Mesendoderm (in vitro differentiated cells): ENCODE measurements at regions not wholly inside any gene's neighbourhood (a gene's known extent, or its start where the extent isn't known, plus 50 kb on each side); places are given as distances from the start of the nearest gene placed in this dataset.

Source experiments
- DNase-seq: peaks from one replicate; pipeline ENCODE4 v3.0.0; 2013
- H2AK5ac ChIP-seq: 2 replicates; pipeline ENCODE4 v1.6.1; 2013; ENCODE audit warnings: low read length, inconsistent platforms
- H2BK120ac ChIP-seq: 2 replicates; pipeline ENCODE4 v1.6.1; 2013; ENCODE audit warnings: low read depth, mild to moderate bottlenecking, low read length, moderate library complexity, mixed read lengths
- H2BK15ac ChIP-seq: replicated peaks from 2 replicates; pipeline ENCODE4 v1.6.1; 2013; ENCODE audit warnings: low read depth, mild to moderate bottlenecking, moderate library complexity
- H2BK5ac ChIP-seq: 2 replicates; pipeline ENCODE4 v1.6.1; 2013; ENCODE audit warnings: low read length, inconsistent platforms
- H3K18ac ChIP-seq: 2 replicates; pipeline ENCODE4 v1.6.1; 2013; ENCODE audit warnings: mild to moderate bottlenecking, low read length, mixed read lengths
- H3K23ac ChIP-seq: one replicate; pipeline ENCODE4 v1.6.1; 2013; ENCODE audit warnings: low read length
- H3K27ac ChIP-seq: 2 replicates; pipeline ENCODE4 v1.5.1; 2013; ENCODE audit warnings: low read depth, mild to moderate bottlenecking, inconsistent platforms, low read length, moderate library complexity
- H3K27me3 ChIP-seq: 2 replicates; pipeline ENCODE4 v1.6.1; 2013; ENCODE audit warnings: low read length, control low read depth, mild to moderate bottlenecking, inconsistent platforms; ENCODE audit not compliant: insufficient read depth, poor library complexity
- H3K36me3 ChIP-seq: 2 replicates; pipeline ENCODE4 v1.6.1; 2013; ENCODE audit warnings: low read length, inconsistent platforms; ENCODE audit not compliant: control insufficient read depth, insufficient read depth
- H3K4ac ChIP-seq: one replicate; pipeline ENCODE4 v1.6.1; 2013; ENCODE audit warnings: low read depth, mild to moderate bottlenecking, low read length, moderate library complexity
- H3K4me1 ChIP-seq: 2 replicates; pipeline ENCODE4 v1.6.1; 2013; ENCODE audit warnings: low read depth, low read length, inconsistent platforms; ENCODE audit not compliant: control insufficient read depth
- H3K4me2 ChIP-seq: 2 replicates; pipeline ENCODE4 v1.6.1; 2013; ENCODE audit warnings: low read length
- H3K4me3 ChIP-seq: 2 replicates; pipeline ENCODE4 v1.5.1; 2013; ENCODE audit warnings: mild to moderate bottlenecking, low read length
- H3K56ac ChIP-seq: one replicate; pipeline ENCODE4 v1.6.1; 2013; ENCODE audit warnings: low read length
- H3K79me1 ChIP-seq: 2 replicates; pipeline ENCODE4 v1.6.1; 2013; ENCODE audit warnings: low read length, inconsistent platforms
- H3K79me2 ChIP-seq: 2 replicates; pipeline ENCODE4 v1.6.1; 2013; ENCODE audit warnings: mild to moderate bottlenecking, low read length; ENCODE audit not compliant: control insufficient read depth, insufficient read depth
- H3K9ac ChIP-seq: 2 replicates; pipeline ENCODE4 v1.6.1; 2013; ENCODE audit warnings: low read length, inconsistent platforms
- H4K5ac ChIP-seq: one replicate; pipeline ENCODE4 v1.6.1; 2013; ENCODE audit warnings: low read length
- H4K8ac ChIP-seq: one replicate; pipeline ENCODE4 v1.6.1; 2013; ENCODE audit warnings: low read depth, mild to moderate bottlenecking, control low read depth, low read length, moderate library complexity
- WGBS: extraction: QIAGEN DNeasy Blood & Tissue Kit; methylation state at CpG from one replicate; pipeline ENCODE4 v1.1.7; 2013; ENCODE audit warnings: low lambda C conversion rate, missing lambda C conversion rate; ENCODE audit not compliant: insufficient coverage; ENCODE audit errors: extremely low coverage; 5-methylcytosine and 5-hydroxymethylcytosine counted together

- no peak overlapping the region for H4K8ac ChIP-seq
- WGBS, result no CpG with 5 or more reads among the region's 2 CpGs
- DNase-seq, result no peak
These were observed 242.9 kb upstream of the FTMT start for GRCh38 chr5:121608826-121609225.

GRCh38 chr5:121624035-121624434 is 227.6 kb upstream of the FTMT start:
- Histone ChIP-seq H3K4me2 (no peak overlapping the region), H2BK15ac (no peak overlapping the region), H3K4me1 (no peaks in the 10 kb centered on the region), H2AK5ac (no peak overlapping the region), H3K27me3 (no peaks in the 10 kb centered on the region), H3K18ac (no peak overlapping the region), H3K9ac (no peak overlapping the region), H3K4me3 (no peak overlapping the region), H3K79me1 (no peaks in the 10 kb centered on the region), H3K23ac (no peak overlapping the region), H2BK120ac (no peak overlapping the region), H3K36me3 (no peaks in the 10 kb centered on the region), H4K8ac (no peak overlapping the region), H4K5ac (no peak overlapping the region), H3K56ac (no peak overlapping the region), H2BK5ac (no peak overlapping the region), H3K79me2 (no peaks in the 10 kb centered on the region), H3K4ac (no peak overlapping the region), H3K27ac (no peak overlapping the region)
- DNase-seq, result no peak
- WGBS, result no CpG with 5 or more reads among the region's 2 CpGs

More at GRCh38 chr5:121608826-121609225, 242.9 kb upstream of the FTMT start:
- Histone ChIP-seq H3K4me1 (no peaks in the 10 kb centered on the region), H3K18ac (no peak overlapping the region), H3K56ac (no peak overlapping the region), H3K79me2 (no peaks in the 10 kb centered on the region), H3K79me1 (no peaks in the 10 kb centered on the region), H3K9ac (no peak overlapping the region), H3K27ac (no peak overlapping the region), H4K5ac (no peak overlapping the region), H3K4me3 (no peak overlapping the region), H2AK5ac (no peak overlapping the region), H2BK120ac (no peak overlapping the region), H3K4me2 (no peak overlapping the region), H2BK15ac (no peak overlapping the region), H3K4ac (no peak overlapping the region), H3K23ac (no peak overlapping the region), H2BK5ac (no peak overlapping the region), H3K27me3 (no peaks in the 10 kb centered on the region), H3K36me3 (no peaks in the 10 kb centered on the region)

- Histone ChIP-seq H3K79me2 (no peaks in the 10 kb centered on the region), H3K9ac (no peak overlapping the region), H3K4me2 (no peak overlapping the region), H3K79me1 (no peaks in the 10 kb centered on the region), H4K8ac (no peak overlapping the region), H3K56ac (no peak overlapping the region), H2BK15ac (no peak overlapping the region), H3K4ac (no peak overlapping the region), H3K18ac (no peak overlapping the region), H3K4me1 (no peaks in the 10 kb centered on the region), H3K23ac (no peak overlapping the region), H2BK5ac (no peak overlapping the region), H3K4me3 (no peak overlapping the region), H3K36me3 (no peaks in the 10 kb centered on the region), H2BK120ac (no peak overlapping the region), H2AK5ac (no peak overlapping the region), H4K5ac (no peak overlapping the region), H3K27ac (no peak overlapping the region), H3K27me3 (no peaks in the 10 kb centered on the region)
- WGBS, result no CpG with 5 or more reads among the region's 3 CpGs
- DNase-seq, result no peak
These were observed 222.9 kb upstream of the FTMT start for GRCh38 chr5:121628783-121629182.

GRCh38 chr5:121630402-121630801 is 221.3 kb upstream of the FTMT start:
- Histone ChIP-seq H3K36me3 (no peaks in the 10 kb centered on the region), H3K4me3 (no peak overlapping the region), H3K79me2 (no peaks in the 10 kb centered on the region), H3K23ac (no peak overlapping the region), H3K4me2 (no peak overlapping the region), H2BK5ac (no peak overlapping the region), H3K79me1 (no peaks in the 10 kb centered on the region), H2BK120ac (no peak overlapping the region), H2BK15ac (no peak overlapping the region), H3K56ac (no peak overlapping the region), H4K5ac (no peak overlapping the region), H3K9ac (no peak overlapping the region), H3K27me3 (no peaks in the 10 kb centered on the region), H2AK5ac (no peak overlapping the region), H3K18ac (no peak overlapping the region), H3K4ac (no peak overlapping the region), H4K8ac (no peak overlapping the region), H3K27ac (no peak overlapping the region), H3K4me1 (no peaks in the 10 kb centered on the region)
- no CpG with 5 or more reads among the region's 5 CpGs for WGBS
- peak; percentile 13 for DNase-seq

DNA sequence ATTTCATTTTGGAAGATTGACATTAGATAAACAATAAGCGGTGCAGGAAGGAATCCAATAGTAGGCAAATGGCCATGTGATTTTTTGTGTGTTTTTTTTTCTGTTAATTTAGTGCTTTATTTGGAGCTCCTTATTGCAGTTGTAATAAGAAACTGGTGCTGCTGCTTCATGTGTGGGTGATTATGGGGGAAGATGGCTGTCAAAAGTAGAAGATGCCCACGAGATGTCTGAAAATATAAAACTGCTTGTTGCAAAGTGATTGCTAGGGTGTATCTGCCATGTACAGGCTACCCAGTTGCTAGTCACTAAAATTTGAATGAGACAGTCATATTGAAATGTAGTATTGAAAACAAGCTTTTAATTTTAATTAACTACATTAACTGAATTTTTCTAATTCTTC is 216.7 kb upstream of the FTMT start:
- Histone ChIP-seq H3K4me1 (no peaks in the 10 kb centered on the region), H3K18ac (no peak overlapping the region), H3K27me3 (no peaks in the 10 kb centered on the region), H4K5ac (no peak overlapping the region), H3K56ac (no peak overlapping the region), H3K79me1 (no peaks in the 10 kb centered on the region), H3K27ac (no peak overlapping the region), H2BK120ac (no peak overlapping the region), H3K4ac (no peak overlapping the region), H3K23ac (no peak overlapping the region), H3K79me2 (no peaks in the 10 kb centered on the region), H2AK5ac (no peak overlapping the region), H2BK15ac (no peak overlapping the region), H3K4me2 (no peak overlapping the region), H3K4me3 (no peak overlapping the region), H3K9ac (no peak overlapping the region), H4K8ac (no peak overlapping the region), H3K36me3 (no peaks in the 10 kb centered on the region), H2BK5ac (no peak overlapping the region)
- no CpG with 5 or more reads among the region's 2 CpGs for WGBS
- no peak for DNase-seq

GRCh38 chr5:121638126-121638525 is 213.6 kb upstream of the FTMT start:
- no peak overlapping the region for H4K5ac ChIP-seq
- WGBS, result no CpG with 5 or more reads among the region's 2 CpGs
- no peak overlapping the region for H3K23ac ChIP-seq
- no peak overlapping the region for H3K9ac ChIP-seq
- H2BK5ac ChIP-seq, result no peak overlapping the region
- no peak overlapping the region for H3K27ac ChIP-seq
- H3K79me1 ChIP-seq, result no peaks in the 10 kb centered on the region
- H3K4me1 ChIP-seq, result no peaks in the 10 kb centered on the region
- no peak overlapping the region for H3K4me2 ChIP-seq
- H2BK120ac ChIP-seq, result no peak overlapping the region
- no peak overlapping the region for H3K18ac ChIP-seq
- H3K27me3 ChIP-seq, result no peaks in the 10 kb centered on the region
- no peaks in the 10 kb centered on the region for H3K79me2 ChIP-seq
- no peak overlapping the region for H3K4me3 ChIP-seq
- no peak for DNase-seq
- H2AK5ac ChIP-seq, result no peak overlapping the region
- no peak overlapping the region for H2BK15ac ChIP-seq
- no peak overlapping the region for H4K8ac ChIP-seq
- H3K4ac ChIP-seq, result no peak overlapping the region
- H3K36me3 ChIP-seq, result no peaks in the 10 kb centered on the region
- no peak overlapping the region for H3K56ac ChIP-seq
